AG08396 (cell line): ENCODE measurements at regions not wholly inside any gene's neighbourhood (a gene's known extent, or its start where the extent isn't known, plus 50 kb on each side); places are given as distances from the start of the nearest gene placed in this dataset.
A peak's percentile ranks its signal among the peaks of the same experiment; 100 is the strongest.

ENCODE experiments used
- DNase-seq: peaks from one replicate; pipeline ENCODE4 v3.0.0; 2012; ENCODE audit warnings: low spot score, mixed read lengths

- DNase-seq, result no peak
Measured at GRCh38 chr5:92930057-92930456, 651.0 kb downstream of the NR2F1-AS1 start.

GRCh38 chr5:92927291-92927778, 653.7 kb downstream of the NR2F1-AS1 start:
- DNase-seq, result no peak

- no peak for DNase-seq
Measured at GRCh38 chr5:92923885-92924284, 657.1 kb downstream of the NR2F1-AS1 start.

GRCh38 chr5:92922231-92922967, 658.6 kb downstream of the NR2F1-AS1 start:
- DNase-seq, result no peak

- DNase-seq, result no peak
Measured at GRCh38 chr5:92917044-92917443, 664.0 kb downstream of the NR2F1-AS1 start.

- peak; percentile 7 for DNase-seq
Measured at GRCh38 chr5:92916036-92916435, 665.0 kb downstream of the NR2F1-AS1 start.

- DNase-seq, result no peak
Measured at GRCh38 chr5:92912283-92912682, 668.7 kb downstream of the NR2F1-AS1 start.

GRCh38 chr5:92911851-92912250, 669.2 kb downstream of the NR2F1-AS1 start:
- no peak for DNase-seq

GRCh38 chr5:92911293-92911692, 669.7 kb downstream of the NR2F1-AS1 start:
- DNase-seq, result no peak

- DNase-seq, result no peak
Measured at GRCh38 chr5:92909602-92909962, 671.4 kb downstream of the NR2F1-AS1 start.

- no peak for DNase-seq
Measured at GRCh38 chr5:92908952-92909601, 671.9 kb downstream of the NR2F1-AS1 start.

GRCh38 chr5:92907938-92908606, 672.9 kb downstream of the NR2F1-AS1 start:
- DNase-seq, result no peak

GRCh38 chr5:92906798-92907376, 674.1 kb downstream of the NR2F1-AS1 start:
- no peak for DNase-seq

- no peak for DNase-seq
Measured at GRCh38 chr5:92904021-92904420, 677.0 kb downstream of the NR2F1-AS1 start.

GRCh38 chr5:92899611-92900010, 681.4 kb downstream of the NR2F1-AS1 start:
- no peak for DNase-seq

- no peak for DNase-seq
Measured at GRCh38 chr5:92896722-92897121, 684.3 kb downstream of the NR2F1-AS1 start.

GRCh38 chr5:92890841-92891244, 690.2 kb downstream of the NR2F1-AS1 start:
- DNase-seq, result peak; percentile 10

- DNase-seq, result no peak
Measured at GRCh38 chr5:92889140-92889539, 691.9 kb downstream of the NR2F1-AS1 start.

GRCh38 chr5:92887254-92887653, 693.8 kb downstream of the NR2F1-AS1 start:
- no peak for DNase-seq

- no peak for DNase-seq
Measured at GRCh38 chr5:92886751-92887150, 694.3 kb downstream of the NR2F1-AS1 start.

GRCh38 chr5:92885950-92886349, 695.1 kb downstream of the NR2F1-AS1 start:
- DNase-seq, result no peak

- no peak for DNase-seq
Measured at GRCh38 chr5:92884469-92884868, 696.5 kb downstream of the NR2F1-AS1 start.
